ENCODE measurements at regions not wholly inside any gene's neighbourhood (a gene's known extent, or its start where the extent isn't known, plus 50 kb on each side); places are given as distances from the start of the nearest gene placed in this dataset.
A peak's percentile ranks its signal among the peaks of the same experiment; 100 is the strongest.
"Not testable (repeated sequence)": the region's sequence is repeated elsewhere in the genome, so short reads cannot be mapped to it uniquely, and the experiment has no call there.

DNA sequence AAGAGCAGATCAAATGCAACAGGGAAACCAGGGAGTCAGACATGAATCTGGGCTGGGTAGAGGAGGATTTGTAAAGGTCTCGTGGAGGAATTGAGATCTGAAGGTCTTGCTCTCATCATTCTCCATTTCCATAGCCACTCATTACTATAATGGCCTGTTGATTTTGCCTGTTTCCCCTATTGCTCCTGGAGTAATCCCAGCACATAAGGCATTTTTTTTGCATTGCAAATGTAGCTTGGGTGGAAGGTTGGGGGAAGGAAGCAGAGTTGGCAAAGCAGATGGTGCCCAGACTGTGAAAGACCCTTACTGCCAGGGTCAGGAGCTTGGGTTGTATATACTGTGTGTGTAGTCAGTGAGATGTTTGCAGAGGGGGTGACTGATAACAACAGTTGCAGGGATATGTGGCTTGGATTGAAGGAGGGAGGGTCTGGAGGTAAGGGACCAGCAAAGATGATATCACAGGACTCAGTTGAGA, 116.0 kb downstream of the TTC6 start:
- DNase-seq (ENCODE audit: low read depth) = no peak
- no peak overlapping the region for H3K4me3 ChIP-seq (ENCODE audit: low read depth, low read length)
- TF ChIP-seq CTCF (IDR thresholded peaks at IDR 0.05; ENCODE audit: control insufficient read depth, extremely low read depth, insufficient read depth) = no peak

DNA sequence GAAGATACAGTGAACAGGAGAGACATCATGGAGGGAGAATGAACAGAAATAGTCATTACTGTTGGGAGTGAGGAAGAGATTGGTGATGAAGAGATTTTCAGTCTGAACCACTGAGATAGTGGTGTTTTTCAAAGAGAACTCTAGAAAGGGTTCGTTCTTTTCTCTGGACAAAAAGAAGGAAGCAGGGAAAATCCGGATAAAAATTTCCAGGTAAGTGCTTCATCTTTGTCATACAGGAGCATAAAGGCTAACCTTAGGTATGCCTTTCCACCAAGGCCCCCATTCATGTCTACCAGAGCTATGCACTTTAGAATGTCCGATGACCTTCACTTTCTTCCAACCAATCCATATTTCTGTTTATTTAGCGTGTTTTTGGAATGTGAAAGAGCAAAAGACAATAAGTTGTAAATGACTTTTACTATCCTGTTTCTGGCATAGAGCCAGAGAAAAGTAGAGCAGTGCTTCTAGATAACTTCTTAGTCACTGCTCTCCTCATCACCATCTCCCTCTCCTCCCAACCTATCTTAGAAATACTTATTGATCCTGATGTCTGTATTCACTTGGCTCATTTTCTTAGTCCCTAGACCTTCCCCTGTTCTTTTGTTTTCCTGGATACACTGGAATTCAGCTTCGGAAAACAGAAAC, 116.5 kb downstream of the TTC6 start:
- H3K4me3 ChIP-seq (ENCODE audit: low read depth, low read length) = no peak overlapping the region
- no peak for TF ChIP-seq CTCF (IDR thresholded peaks at IDR 0.05; ENCODE audit: control insufficient read depth, extremely low read depth, insufficient read depth)
- DNase-seq (ENCODE audit: low read depth) = peak; percentile 37

DNA sequence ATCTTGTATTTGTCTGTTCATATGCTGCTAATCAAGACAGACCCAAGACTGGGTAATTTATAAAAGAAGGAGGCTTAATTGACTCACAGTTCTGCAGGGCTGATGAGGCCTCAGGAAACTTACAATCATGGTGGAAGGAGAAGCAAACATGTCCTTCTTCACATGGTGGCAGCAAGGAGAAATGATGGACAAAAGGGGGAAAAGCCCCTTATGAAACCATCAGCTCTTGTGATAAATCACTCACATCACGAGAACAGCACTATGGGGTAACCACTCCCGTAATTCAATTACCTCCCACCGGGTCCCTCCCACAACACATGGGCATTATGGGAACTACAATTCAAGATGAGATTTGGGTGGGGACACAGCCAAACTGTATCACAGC, 117.0 kb downstream of the TTC6 start:
- H3K4me3 ChIP-seq (ENCODE audit: low read depth, low read length); DNase-seq (ENCODE audit: low read depth): not testable (repeated sequence)

DNA sequence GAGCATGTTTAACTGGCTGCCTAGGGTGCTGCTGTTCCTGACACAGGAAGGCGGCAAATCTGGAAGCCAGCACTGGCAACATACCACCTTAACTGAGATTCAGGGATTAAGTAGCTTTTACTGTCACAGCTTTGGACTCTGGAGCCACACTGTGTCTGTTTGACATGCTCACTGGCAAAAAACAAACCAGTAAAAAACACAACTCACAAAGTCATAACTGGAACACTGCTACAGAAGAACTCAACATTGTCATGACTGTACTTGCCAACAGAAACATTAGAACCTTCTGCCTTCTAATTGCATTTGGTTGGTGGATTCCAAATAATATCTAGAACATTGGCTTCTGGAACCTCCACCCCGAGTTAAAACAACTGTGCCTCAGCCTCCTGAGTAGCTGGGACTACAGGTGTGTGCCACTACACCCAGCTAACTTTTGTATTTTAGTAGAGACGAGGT, 117.6 kb downstream of the TTC6 start:
- no peak overlapping the region for H3K4me3 ChIP-seq (ENCODE audit: low read depth, low read length)
- TF ChIP-seq CTCF (IDR thresholded peaks at IDR 0.05; ENCODE audit: control insufficient read depth, extremely low read depth, insufficient read depth) = no peak
- no peak for DNase-seq (ENCODE audit: low read depth)

- TF ChIP-seq CTCF (IDR thresholded peaks at IDR 0.05; ENCODE audit: control insufficient read depth, extremely low read depth, insufficient read depth) = no peak
- DNase-seq (ENCODE audit: low read depth) = no peak
- H3K4me3 ChIP-seq (ENCODE audit: low read depth, low read length) = no peak overlapping the region
These were observed 124.7 kb downstream of the TTC6 start for GRCh38 chr14:37720131-37720530.

DNA sequence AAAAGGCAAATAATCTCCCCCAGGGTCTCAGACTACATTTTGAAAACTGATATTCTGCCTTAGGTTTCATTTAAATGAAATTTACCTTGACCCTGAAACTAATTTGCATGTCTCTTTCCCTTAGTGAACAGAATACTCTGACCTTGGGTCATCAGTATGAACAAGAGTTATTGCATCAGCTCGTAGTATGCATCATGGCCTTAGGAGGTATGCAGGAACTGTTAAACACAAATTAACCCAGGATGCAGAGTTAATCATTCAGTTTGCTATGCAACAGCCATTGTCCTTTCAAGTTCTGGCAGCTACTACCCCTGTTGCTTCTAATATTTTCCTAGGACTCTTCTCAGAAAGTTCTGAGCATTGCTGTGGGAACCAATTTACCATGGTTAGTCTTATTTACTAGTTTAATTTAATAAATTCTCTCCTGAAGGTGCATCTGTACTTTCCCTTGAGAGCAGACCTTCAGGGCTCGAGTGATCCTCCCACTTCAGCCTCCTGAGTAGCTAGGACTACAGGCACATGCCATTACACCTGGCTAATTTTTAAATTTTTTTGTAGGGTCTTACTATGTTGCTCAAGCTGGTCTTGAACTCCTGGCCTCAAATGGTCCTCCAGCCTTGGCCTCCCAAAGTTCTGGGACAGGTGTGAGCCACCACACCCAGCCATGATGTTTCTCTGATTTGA, 126.7 kb downstream of the TTC6 start:
- no peak for TF ChIP-seq CTCF (IDR thresholded peaks at IDR 0.05; ENCODE audit: control insufficient read depth, extremely low read depth, insufficient read depth)
- H3K4me3 ChIP-seq (ENCODE audit: low read depth, low read length) = no peak overlapping the region
- no peak for DNase-seq (ENCODE audit: low read depth)

DNA sequence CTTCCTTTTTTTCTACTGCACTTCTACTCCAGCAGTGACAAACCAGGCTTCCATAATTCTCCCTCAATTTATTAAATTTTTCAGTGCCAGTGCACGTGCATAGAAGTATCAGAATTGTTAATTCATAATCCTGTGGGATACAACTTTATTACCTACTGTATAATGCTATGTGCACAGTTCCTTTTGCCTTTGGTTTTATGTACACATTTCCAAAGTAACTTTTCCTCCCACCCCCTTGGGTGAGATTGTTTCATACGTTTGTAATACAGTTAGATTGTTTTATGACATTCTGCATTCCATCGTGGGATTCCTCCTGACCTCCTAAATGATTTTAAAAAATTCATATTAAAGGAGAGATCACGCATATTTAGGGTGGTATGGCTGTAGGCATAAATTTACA, 128.1 kb downstream of the TTC6 start:
- no peak overlapping the region for H3K4me3 ChIP-seq (ENCODE audit: low read depth, low read length)
- no peak for DNase-seq (ENCODE audit: low read depth)
- TF ChIP-seq CTCF (IDR thresholded peaks at IDR 0.05; ENCODE audit: control insufficient read depth, extremely low read depth, insufficient read depth) = no peak
